A549 (cell line): ENCODE measurements at regions not wholly inside any gene's neighbourhood (a gene's known extent, or its start where the extent isn't known, plus 50 kb on each side); places are given as distances from the start of the nearest gene placed in this dataset.

ENCODE experiments used
- ATAC-seq, 2 experiments: fragments of 200-7000 bp in 1 of 2; fragments of >200 bp in 1 of 2; cut with Nextera tagmentation in 1 of 2; cut with Tn5 transposase in 1 of 2; 3 replicates each; pipeline versions ENCODE4 v1.8.0 to v1.9.1; 2018 to 2020; ENCODE audit warnings: mild to moderate bottlenecking in 1 of 2, moderate library complexity in 1 of 2
- CTCF ChIA-PET: fragments of 300-600 bp; sonication (Branson Sonifier 250); formaldehyde crosslinking; extraction: SDS; loops from one replicate; lab custom pipeline; 2021; ENCODE audit warnings: antibody characterized with exemption, inconsistent platforms; lab: Yijun Ruan, JAX
- POLR2A ChIA-PET: fragments of 350-600 bp; formaldehyde crosslinking; extraction: SDS; loops from one replicate; lab custom pipeline; 2021; ENCODE audit warnings: antibody characterized with exemption, inconsistent platforms; lab: Yijun Ruan, JAX
- DNase-seq, 2 experiments: peaks; one replicate each; pipeline versions ENCODE4 v3.0.0 to v3.0.0-alpha.2; 2011 to 2016; ENCODE audit warnings: low read depth in 1 of 2, low spot score in 1 of 2
- FAIRE-seq: peaks from 2 replicates; lab custom pipeline; 2011; peaks lifted over from hg19 to GRCh38; lab: Jason Lieb, UNC
- H3K27ac ChIP-seq, 2 experiments: fragments of >200 bp; sonication (Bioruptor Twin); formaldehyde crosslinking; 3 replicates each; pipeline ENCODE4 v1.5.1; 2016 to 2017
- H3K4me1 ChIP-seq: fragments of >200 bp; sonication (Bioruptor Twin); formaldehyde crosslinking; 3 replicates; pipeline ENCODE4 v1.6.1; 2016
- H3K4me2 ChIP-seq: fragments of >200 bp; sonication (Bioruptor Twin); formaldehyde crosslinking; 3 replicates; pipeline ENCODE4 v1.6.1; 2016
- H3K4me3 ChIP-seq: fragments of >200 bp; sonication (Bioruptor Twin); formaldehyde crosslinking; 3 replicates; pipeline ENCODE4 v1.5.1; 2016
- H3K9me3 ChIP-seq: fragments of >200 bp; sonication (Bioruptor Twin); formaldehyde crosslinking; 3 replicates; pipeline ENCODE4 v1.6.1; 2016
- BHLHE40 ChIP-seq: IDR thresholded peaks from 2 replicates; pipeline ENCODE4 v1.6.1; 2012; ENCODE audit warnings: low read depth, low read length, inconsistent platforms
- CBX2 ChIP-seq: fragments of 200-600 bp; sonication (generic); IDR thresholded peaks from 2 replicates; pipeline ENCODE4 v1.6.1; 2016; ENCODE audit warnings: low read depth, mild to moderate bottlenecking, borderline replicate concordance
- CHD2 ChIP-seq: fragments of 150-350 bp; IDR thresholded peaks from 2 replicates; pipeline ENCODE4 v1.6.1; 2014; ENCODE audit warnings: low read length; ENCODE audit not compliant: partially characterized antibody
- CHD4 ChIP-seq: fragments of 200-600 bp; sonication (generic); IDR thresholded peaks from 2 replicates; pipeline ENCODE4 v1.6.1; 2016; ENCODE audit warnings: antibody characterized with exemption, mild to moderate bottlenecking, borderline replicate concordance
- EP300 ChIP-seq, 2 experiments: fragments of >200 bp; sonication (Bioruptor Twin); formaldehyde crosslinking; IDR thresholded peaks; 2 replicates in 1 of 2; 3 replicates in 1 of 2; pipeline ENCODE4 v1.6.1; 2016 to 2017
- ESRRA ChIP-seq: fragments of 150-350 bp; IDR thresholded peaks from 2 replicates; pipeline ENCODE4 v1.6.1; 2014; ENCODE audit warnings: mild to moderate bottlenecking, low read length, borderline replicate concordance
- FOSB ChIP-seq: fragments of 250-450 bp; sonication (Bioruptor Pico); IDR thresholded peaks from 2 replicates; pipeline ENCODE4 v1.5.0; 2020; ENCODE audit warnings: mild to moderate bottlenecking, moderate library complexity
- FOXS1 ChIP-seq: fragments of 250-450 bp; sonication (Bioruptor Pico); IDR thresholded peaks from 2 replicates; pipeline ENCODE4 v1.5.0; 2020; ENCODE audit warnings: mild to moderate bottlenecking, moderate library complexity
- GATA3 ChIP-seq: IDR thresholded peaks from 2 replicates; pipeline ENCODE4 v1.6.1; 2012; ENCODE audit warnings: borderline replicate concordance
- HEYL ChIP-seq: fragments of 250-450 bp; sonication (Bioruptor Pico); IDR thresholded peaks from 2 replicates; pipeline ENCODE4 v1.8.0; 2021; ENCODE audit warnings: mild to moderate bottlenecking, moderate library complexity
- HOXA7 ChIP-seq: fragments of 250-450 bp; sonication (Bioruptor Pico); IDR thresholded peaks from 2 replicates; pipeline ENCODE4 v1.5.0; 2020; ENCODE audit warnings: mild to moderate bottlenecking, moderate library complexity
- JUN ChIP-seq, 2 experiments: fragments of >200 bp; sonication (Bioruptor Twin); formaldehyde crosslinking; IDR thresholded peaks; 2 replicates in 1 of 2; 3 replicates in 1 of 2; pipeline ENCODE4 v1.6.1; 2016 to 2017
- KDM5A ChIP-seq: fragments of 200-600 bp; sonication (generic); IDR thresholded peaks from 2 replicates; pipeline ENCODE4 v1.6.1; 2016; ENCODE audit warnings: antibody characterized with exemption, mild to moderate bottlenecking
- MAZ ChIP-seq: fragments of 150-350 bp; IDR thresholded peaks from 2 replicates; pipeline ENCODE4 v1.6.1; 2014; ENCODE audit warnings: antibody characterized with exemption, low read depth, low read length, borderline replicate concordance
- PHF8 ChIP-seq: fragments of 200-600 bp; sonication (generic); IDR thresholded peaks from 2 replicates; pipeline ENCODE4 v1.6.1; 2016; ENCODE audit warnings: low read depth, mild to moderate bottlenecking, antibody characterized with exemption, moderate library complexity, borderline replicate concordance
- RAD21 ChIP-seq, 2 experiments: fragments of >200 bp in 1 of 2; sonication (Bioruptor Twin) in 1 of 2; formaldehyde crosslinking in 1 of 2; IDR thresholded peaks in 1 of 2; conservative IDR thresholded peaks in 1 of 2; 2 replicates in 1 of 2; 3 replicates in 1 of 2; pipeline ENCODE4 v1.6.1; 2012 to 2018; ENCODE audit warnings: inconsistent platforms in 1 of 2
- RNF2 ChIP-seq: fragments of 200-600 bp; sonication (generic); IDR thresholded peaks from 2 replicates; pipeline ENCODE4 v1.6.1; 2016; ENCODE audit warnings: low read depth, mild to moderate bottlenecking, antibody characterized with exemption, moderate library complexity, borderline replicate concordance
- ZC3H11A ChIP-seq: fragments of 450-650 bp; IDR thresholded peaks from 2 replicates; pipeline ENCODE4 v1.6.1; 2014; ENCODE audit warnings: antibody characterized with exemption, mild to moderate bottlenecking
- WGBS: methylation state at CpG from one replicate; pipeline ENCODE4 v1.1.6; 2017; ENCODE audit errors: missing lambda C conversion rate; 5-methylcytosine and 5-hydroxymethylcytosine counted together
- TF ChIP-seq, protein P1 (sequence below): fragments of >200 bp; sonication (Bioruptor Twin); formaldehyde crosslinking; IDR thresholded peaks from 2 replicates; pipeline ENCODE4 v1.6.1; 2016
- TF ChIP-seq, protein P2 (sequence below): IDR thresholded peaks from 2 replicates; pipeline ENCODE4 v1.6.1; 2012
- TF ChIP-seq, protein P3 (sequence below): fragments of 250-450 bp; sonication (Bioruptor Pico); IDR thresholded peaks from 2 replicates; pipeline ENCODE4 v1.5.0; 2021; ENCODE audit warnings: mild to moderate bottlenecking, moderate library complexity, borderline replicate concordance
- TF ChIP-seq, protein P4 (sequence below): IDR thresholded peaks from 2 replicates; pipeline ENCODE4 v1.6.1; 2012; ENCODE audit warnings: low read depth, borderline replicate concordance
- TF ChIP-seq, protein P5 (sequence below): fragments of 150-350 bp; IDR thresholded peaks from 2 replicates; pipeline ENCODE4 v1.6.1; 2014; ENCODE audit warnings: low read depth, mild to moderate bottlenecking, low read length
- TF ChIP-seq, protein P6 (sequence below): fragments of >200 bp; sonication (Bioruptor Twin); formaldehyde crosslinking; IDR thresholded peaks from 3 replicates; pipeline ENCODE4 v1.5.1; 2016

DNA sequence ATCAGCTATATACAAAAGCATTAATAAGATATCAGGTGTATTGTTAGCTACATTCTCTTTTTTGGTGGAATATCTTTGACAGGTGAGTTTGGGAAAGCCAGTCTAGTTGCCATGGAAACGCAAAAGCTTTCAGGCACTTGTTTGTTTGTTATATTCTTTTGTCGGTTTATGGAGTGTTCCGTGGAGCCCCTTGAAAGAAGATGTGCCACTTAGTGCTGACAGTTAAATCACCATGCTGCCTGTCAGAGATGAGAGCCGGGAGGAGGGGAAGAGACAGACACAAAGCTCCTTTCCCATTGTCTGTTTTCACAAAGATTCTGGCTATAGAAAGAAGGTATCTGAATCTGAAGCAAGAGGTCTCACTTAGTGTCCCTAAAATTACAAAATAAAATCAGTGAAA, 170.8 kb downstream of the SNAPC1 start:
- Histone ChIP-seq H3K27ac (no peak overlapping the region), H3K9me3 (no peaks in the 10 kb centered on the region), H3K4me3 (no peak overlapping the region), H3K4me2 (no peak overlapping the region), H3K4me1 (no peaks in the 10 kb centered on the region)
- ChIA-PET POLR2A (no interaction called here), CTCF (interaction anchor here (0.5 kb wide), 1 partner anchor 19 kb away, joined by 5 read pairs; no protein-coding TSS in a partner anchor)
- TF ChIP-seq, protein P1, sequence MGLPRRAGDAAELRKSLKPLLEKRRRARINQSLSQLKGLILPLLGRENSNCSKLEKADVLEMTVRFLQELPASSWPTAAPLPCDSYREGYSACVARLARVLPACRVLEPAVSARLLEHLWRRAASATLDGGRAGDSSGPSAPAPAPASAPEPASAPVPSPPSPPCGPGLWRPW = no peak
- TF ChIP-seq FOSB (CRISPR knock-in tag) (no peak), RAD21 (conservative IDR thresholded peaks at IDR 0.05 in 1 of 2, IDR thresholded peaks at IDR 0.05 in 1 of 2) (no peak), EP300 (IDR thresholded peaks at IDR 0.05) (no peak), HOXA7 (CRISPR knock-in tag) (no peak), GATA3 (no peak), CHD4 (no peak), ZC3H11A (no peak), RNF2 (no peak), MAZ (no peak), JUN (IDR thresholded peaks at IDR 0.05) (no peak), BHLHE40 (no peak)
- TF ChIP-seq, protein P2, sequence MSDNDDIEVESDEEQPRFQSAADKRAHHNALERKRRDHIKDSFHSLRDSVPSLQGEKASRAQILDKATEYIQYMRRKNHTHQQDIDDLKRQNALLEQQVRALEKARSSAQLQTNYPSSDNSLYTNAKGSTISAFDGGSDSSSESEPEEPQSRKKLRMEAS = no peak
- TF ChIP-seq, protein P3, sequence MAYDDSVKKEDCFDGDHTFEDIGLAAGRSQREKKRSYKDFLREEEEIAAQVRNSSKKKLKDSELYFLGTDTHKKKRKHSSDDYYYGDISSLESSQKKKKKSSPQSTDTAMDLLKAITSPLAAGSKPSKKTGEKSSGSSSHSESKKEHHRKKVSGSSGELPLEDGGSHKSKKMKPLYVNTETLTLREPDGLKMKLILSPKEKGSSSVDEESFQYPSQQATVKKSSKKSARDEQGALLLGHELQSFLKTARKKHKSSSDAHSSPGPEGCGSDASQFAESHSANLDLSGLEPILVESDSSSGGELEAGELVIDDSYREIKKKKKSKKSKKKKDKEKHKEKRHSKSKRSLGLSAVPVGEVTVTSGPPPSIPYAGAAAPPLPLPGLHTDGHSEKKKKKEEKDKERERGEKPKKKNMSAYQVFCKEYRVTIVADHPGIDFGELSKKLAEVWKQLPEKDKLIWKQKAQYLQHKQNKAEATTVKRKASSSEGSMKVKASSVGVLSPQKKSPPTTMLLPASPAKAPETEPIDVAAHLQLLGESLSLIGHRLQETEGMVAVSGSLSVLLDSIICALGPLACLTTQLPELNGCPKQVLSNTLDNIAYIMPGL (CRISPR knock-in tag) = no peak
- ATAC-seq = no peak
- no peak for FAIRE-seq
- no peak for DNase-seq
- 7% methylated on average over 4 of the region's 4 CpGs for WGBS

DNA sequence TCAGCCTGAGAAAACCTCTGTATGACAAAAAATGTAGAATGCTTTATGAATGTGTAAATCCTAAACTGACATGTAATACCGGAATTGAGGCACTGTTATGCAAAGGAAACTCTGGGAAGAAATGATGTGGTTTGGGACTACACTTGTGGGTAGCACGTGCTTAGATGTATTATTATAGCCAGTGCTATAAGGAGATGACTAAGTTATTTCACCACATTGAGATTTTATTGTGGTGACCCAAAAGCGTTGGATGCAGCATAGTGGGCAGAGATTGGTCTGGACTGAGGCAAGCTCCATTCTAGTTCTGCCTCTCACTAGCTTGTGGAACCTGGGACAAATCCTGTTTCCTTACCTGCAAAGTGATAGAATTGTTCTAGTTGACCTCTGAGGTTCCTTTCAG, 172.2 kb downstream of the SNAPC1 start:
- POLR2A ChIA-PET = no interaction called here
- Histone ChIP-seq H3K4me2 (no peak overlapping the region), H3K27ac (no peak overlapping the region), H3K9me3 (no peaks in the 10 kb centered on the region), H3K4me3 (no peak overlapping the region), H3K4me1 (no peaks in the 10 kb centered on the region)
- FAIRE-seq (no peak), DNase-seq (no peak), ATAC-seq (no peak)
- 8% methylated on average over 3 of the region's 3 CpGs for WGBS
- CTCF ChIA-PET = no interaction called here
- no peak for TF ChIP-seq FOXS1 (CRISPR knock-in tag)
- TF ChIP-seq KDM5A = no peak
- TF ChIP-seq CBX2 = no peak
- no peak for TF ChIP-seq MAZ
- no peak for TF ChIP-seq PHF8
- TF ChIP-seq CHD2 = no peak
- TF ChIP-seq ESRRA = no peak
- TF ChIP-seq, protein P4, sequence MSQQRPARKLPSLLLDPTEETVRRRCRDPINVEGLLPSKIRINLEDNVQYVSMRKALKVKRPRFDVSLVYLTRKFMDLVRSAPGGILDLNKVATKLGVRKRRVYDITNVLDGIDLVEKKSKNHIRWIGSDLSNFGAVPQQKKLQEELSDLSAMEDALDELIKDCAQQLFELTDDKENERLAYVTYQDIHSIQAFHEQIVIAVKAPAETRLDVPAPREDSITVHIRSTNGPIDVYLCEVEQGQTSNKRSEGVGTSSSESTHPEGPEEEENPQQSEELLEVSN = no peak
- TF ChIP-seq HEYL (CRISPR knock-in tag) = no peak
- TF ChIP-seq GATA3 = no peak
- TF ChIP-seq, protein P5, sequence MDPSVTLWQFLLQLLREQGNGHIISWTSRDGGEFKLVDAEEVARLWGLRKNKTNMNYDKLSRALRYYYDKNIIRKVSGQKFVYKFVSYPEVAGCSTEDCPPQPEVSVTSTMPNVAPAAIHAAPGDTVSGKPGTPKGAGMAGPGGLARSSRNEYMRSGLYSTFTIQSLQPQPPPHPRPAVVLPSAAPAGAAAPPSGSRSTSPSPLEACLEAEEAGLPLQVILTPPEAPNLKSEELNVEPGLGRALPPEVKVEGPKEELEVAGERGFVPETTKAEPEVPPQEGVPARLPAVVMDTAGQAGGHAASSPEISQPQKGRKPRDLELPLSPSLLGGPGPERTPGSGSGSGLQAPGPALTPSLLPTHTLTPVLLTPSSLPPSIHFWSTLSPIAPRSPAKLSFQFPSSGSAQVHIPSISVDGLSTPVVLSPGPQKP = no peak
- TF ChIP-seq, protein P3 (CRISPR knock-in tag) = no peak
- TF ChIP-seq, protein P6, sequence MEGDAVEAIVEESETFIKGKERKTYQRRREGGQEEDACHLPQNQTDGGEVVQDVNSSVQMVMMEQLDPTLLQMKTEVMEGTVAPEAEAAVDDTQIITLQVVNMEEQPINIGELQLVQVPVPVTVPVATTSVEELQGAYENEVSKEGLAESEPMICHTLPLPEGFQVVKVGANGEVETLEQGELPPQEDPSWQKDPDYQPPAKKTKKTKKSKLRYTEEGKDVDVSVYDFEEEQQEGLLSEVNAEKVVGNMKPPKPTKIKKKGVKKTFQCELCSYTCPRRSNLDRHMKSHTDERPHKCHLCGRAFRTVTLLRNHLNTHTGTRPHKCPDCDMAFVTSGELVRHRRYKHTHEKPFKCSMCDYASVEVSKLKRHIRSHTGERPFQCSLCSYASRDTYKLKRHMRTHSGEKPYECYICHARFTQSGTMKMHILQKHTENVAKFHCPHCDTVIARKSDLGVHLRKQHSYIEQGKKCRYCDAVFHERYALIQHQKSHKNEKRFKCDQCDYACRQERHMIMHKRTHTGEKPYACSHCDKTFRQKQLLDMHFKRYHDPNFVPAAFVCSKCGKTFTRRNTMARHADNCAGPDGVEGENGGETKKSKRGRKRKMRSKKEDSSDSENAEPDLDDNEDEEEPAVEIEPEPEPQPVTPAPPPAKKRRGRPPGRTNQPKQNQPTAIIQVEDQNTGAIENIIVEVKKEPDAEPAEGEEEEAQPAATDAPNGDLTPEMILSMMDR = no peak
